ENCODE measurements at regions not wholly inside any gene's neighbourhood (a gene's known extent, or its start where the extent isn't known, plus 50 kb on each side); places are given as distances from the start of the nearest gene placed in this dataset.

GRCh38 chr3:5994651-5995050 lies 807.1 kb downstream of the EDEM1 start:
- ChIA-PET CTCF (ENCODE audit: low intra/inter-chr PET ratio, low total read pairs) (no interaction called here), POLR2A (no interaction called here)
- no peak overlapping the region for H3K27ac ChIP-seq (ENCODE audit: extremely low read length, insufficient read depth, low read length)
- H3K9me3 ChIP-seq (ENCODE audit: low read length): peaks cover 64% of the 10 kb centered on the region
- FAIRE-seq (no peak), DNase-seq (ENCODE audit: low spot score) (no peak), ATAC-seq (no peak)
- BruUV-seq (replicated peaks): no TSS peak
- no peak overlapping the region for H3K4me2 ChIP-seq (ENCODE audit: low read depth, low read length)
- no peak overlapping the region for H3K9ac ChIP-seq (ENCODE audit: insufficient read depth, low read depth, low read length)
- no peak overlapping the region for H3K4me3 ChIP-seq (replicated peaks in 1 of 3; ENCODE audit: insufficient read depth in 1 of 3, low read depth in 2 of 3, low read length in 3 of 3)
- no peaks in the 10 kb centered on the region for H3K79me2 ChIP-seq (ENCODE audit: insufficient read depth, low read length)
- no peaks in the 10 kb centered on the region for H3K4me1 ChIP-seq (ENCODE audit: insufficient read depth, low read length)
- H2AFZ ChIP-seq (ENCODE audit: low read length): no peak overlapping the region
- H3K27me3 ChIP-seq (ENCODE audit: control insufficient read depth in 1 of 2, insufficient read depth in 2 of 2, low read length in 2 of 2): no peaks in the 10 kb centered on the region
- in situ Hi-C loops (cut with HindIII; ENCODE audit: extremely low pct_ligation_motif_present, low pct_unique_long_range_greater_than_20kb): no loop called here
- TF ChIP-seq FOXA3 (CRISPR knock-in tag; IDR thresholded peaks at IDR 0.05) (no peak), ZNF713 (CRISPR knock-in tag; IDR thresholded peaks at IDR 0.05) (no peak), MAFK (conservative IDR thresholded peaks at IDR 0.05 in 1 of 2, IDR thresholded peaks at IDR 0.05 in 1 of 2; ENCODE audit: low read length in 2 of 2) (no peak), ZNF12 (CRISPR knock-in tag; IDR thresholded peaks at IDR 0.05) (no peak), HOXA7 (CRISPR knock-in tag; IDR thresholded peaks at IDR 0.05) (no peak), ZNF367 (CRISPR knock-in tag; IDR thresholded peaks at IDR 0.05; ENCODE audit: borderline replicate concordance) (no peak), REL (CRISPR knock-in tag; conservative IDR thresholded peaks at IDR 0.05) (no peak), SP5 (CRISPR knock-in tag; IDR thresholded peaks at IDR 0.05; ENCODE audit: borderline replicate concordance, low read depth) (no peak), ZNF746 (CRISPR knock-in tag; IDR thresholded peaks at IDR 0.05) (no peak), EED (CRISPR knock-in tag; IDR thresholded peaks at IDR 0.05) (no peak), MED13 (CRISPR knock-in tag; IDR thresholded peaks at IDR 0.05) (no peak), PRMT3 (CRISPR knock-in tag; IDR thresholded peaks at IDR 0.05; ENCODE audit: borderline replicate concordance, low read depth) (no peak), DMTF1 (CRISPR knock-in tag; IDR thresholded peaks at IDR 0.05) (no peak), ZFX (CRISPR knock-in tag; IDR thresholded peaks at IDR 0.05; ENCODE audit: low read depth) (no peak), NCOA1 (CRISPR knock-in tag; IDR thresholded peaks at IDR 0.05) (no peak), ELF3 (CRISPR knock-in tag; IDR thresholded peaks at IDR 0.05) (no peak), ZNF160 (CRISPR knock-in tag; IDR thresholded peaks at IDR 0.05) (no peak)
- no peaks in the 10 kb centered on the region for H3K36me3 ChIP-seq (replicated peaks in 1 of 2; ENCODE audit: control insufficient read depth in 1 of 2, insufficient read depth in 2 of 2, low read length in 2 of 2)
- intact Hi-C loops (cut with micrococcal nuclease; ENCODE audit: unreplicated experiment): no loop called here
- H4K20me1 ChIP-seq (ENCODE audit: insufficient read depth, low read length): no peaks in the 10 kb centered on the region
- WGBS (ENCODE audit: low lambda C conversion rate): 0% methylated on average over 1 of the region's 1 CpG
